GM12872 (cell line): ENCODE measurements at regions not wholly inside any gene's neighbourhood (a gene's known extent, or its start where the extent isn't known, plus 50 kb on each side); places are given as distances from the start of the nearest gene placed in this dataset.

ENCODE experiments used
- CTCF ChIP-seq: IDR thresholded peaks from 3 replicates; pipeline ENCODE4 v1.5.1; 2011; ENCODE audit warnings: low read depth, mild to moderate bottlenecking, low read length, moderate library complexity; ENCODE audit not compliant: insufficient read depth

GRCh38 chr9:134234687-134235359 is 70.5 kb upstream of the RNU6ATAC start:
- no peak for TF ChIP-seq CTCF

GRCh38 chr9:134235366-134235765 is 71.0 kb upstream of the RNU6ATAC start:
- TF ChIP-seq CTCF = no peak

GRCh38 chr9:134236001-134236421 is 71.6 kb upstream of the RNU6ATAC start:
- no peak for TF ChIP-seq CTCF

GRCh38 chr9:134236935-134237629 is 72.7 kb upstream of the RNU6ATAC start:
- TF ChIP-seq CTCF = no peak

GRCh38 chr9:134237630-134238265 is 73.4 kb upstream of the RNU6ATAC start:
- no peak for TF ChIP-seq CTCF

GRCh38 chr9:134239130-134239903 is 75.0 kb upstream of the RNU6ATAC start:
- no peak for TF ChIP-seq CTCF

- no peak for TF ChIP-seq CTCF
These were observed 75.6 kb upstream of the RNU6ATAC start for GRCh38 chr9:134239939-134240338.
